Gastroesophageal sphincter (tissue), 3 donors: ENCODE measurements at regions not wholly inside any gene's neighbourhood (a gene's known extent, or its start where the extent isn't known, plus 50 kb on each side); places are given as distances from the start of the nearest gene placed in this dataset.

Source experiments
- EP300 ChIP-seq: sonication (generic); formaldehyde crosslinking; IDR thresholded peaks from one replicate; pipeline ENCODE4 v1.6.1; 2017; ENCODE audit warnings: antibody characterized with exemption, mild to moderate bottlenecking
- POLR2A ChIP-seq, 2 donors: fragments of 450-650 bp; IDR thresholded peaks; one replicate each; pipeline ENCODE4 v1.6.1; 2017; ENCODE audit warnings: antibody characterized with exemption in 2 of 2, mild to moderate bottlenecking in 2 of 2, moderate library complexity in 1 of 2
- POLR2AphosphoS5 ChIP-seq: sonication (generic); formaldehyde crosslinking; IDR thresholded peaks from one replicate; pipeline ENCODE4 v1.6.1; 2017; ENCODE audit warnings: antibody characterized with exemption
- TF ChIP-seq, protein P1 (sequence below), 4 experiments: fragments of 200-600 bp in 2 of 4; fragments of 450-650 bp in 2 of 4; sonication (generic) in 1 of 4; IDR thresholded peaks; one replicate each; pipeline ENCODE4 v1.5.1; 2017 to 2019; ENCODE audit warnings: antibody characterized with exemption in 4 of 4, mild to moderate bottlenecking in 2 of 4, moderate library complexity in 2 of 4

DNA sequence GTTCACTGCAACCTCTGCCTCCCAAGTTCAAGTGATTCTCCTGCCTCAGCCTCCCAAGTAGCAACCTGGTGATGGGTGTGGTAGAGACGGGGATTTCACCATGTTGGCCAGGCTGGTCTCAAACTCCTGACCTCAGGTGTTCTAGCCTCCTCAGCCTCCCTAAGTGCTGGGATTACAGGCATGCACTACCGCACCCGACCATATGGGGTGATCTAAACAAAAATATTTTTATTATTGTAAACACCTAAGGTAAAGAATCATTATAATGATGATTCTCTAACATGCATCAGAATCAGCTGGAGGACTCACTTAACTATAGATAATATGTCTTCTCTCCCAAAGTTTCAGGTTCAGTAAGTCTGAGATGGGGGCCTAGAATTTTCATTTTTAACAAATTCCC lies 96.2 kb upstream of the ALG10 start:
- TF ChIP-seq, protein P1, sequence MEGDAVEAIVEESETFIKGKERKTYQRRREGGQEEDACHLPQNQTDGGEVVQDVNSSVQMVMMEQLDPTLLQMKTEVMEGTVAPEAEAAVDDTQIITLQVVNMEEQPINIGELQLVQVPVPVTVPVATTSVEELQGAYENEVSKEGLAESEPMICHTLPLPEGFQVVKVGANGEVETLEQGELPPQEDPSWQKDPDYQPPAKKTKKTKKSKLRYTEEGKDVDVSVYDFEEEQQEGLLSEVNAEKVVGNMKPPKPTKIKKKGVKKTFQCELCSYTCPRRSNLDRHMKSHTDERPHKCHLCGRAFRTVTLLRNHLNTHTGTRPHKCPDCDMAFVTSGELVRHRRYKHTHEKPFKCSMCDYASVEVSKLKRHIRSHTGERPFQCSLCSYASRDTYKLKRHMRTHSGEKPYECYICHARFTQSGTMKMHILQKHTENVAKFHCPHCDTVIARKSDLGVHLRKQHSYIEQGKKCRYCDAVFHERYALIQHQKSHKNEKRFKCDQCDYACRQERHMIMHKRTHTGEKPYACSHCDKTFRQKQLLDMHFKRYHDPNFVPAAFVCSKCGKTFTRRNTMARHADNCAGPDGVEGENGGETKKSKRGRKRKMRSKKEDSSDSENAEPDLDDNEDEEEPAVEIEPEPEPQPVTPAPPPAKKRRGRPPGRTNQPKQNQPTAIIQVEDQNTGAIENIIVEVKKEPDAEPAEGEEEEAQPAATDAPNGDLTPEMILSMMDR (IDR thresholded peaks at IDR 0.05) = no peak
- TF ChIP-seq POLR2AphosphoS5 (no peak), EP300 (no peak), POLR2A (IDR thresholded peaks at IDR 0.05) (no peak)
